ENCODE measurements at regions not wholly inside any gene's neighbourhood (a gene's known extent, or its start where the extent isn't known, plus 50 kb on each side); places are given as distances from the start of the nearest gene placed in this dataset.

- no peak overlapping the region for H3K4me3 ChIP-seq
- no peak for DNase-seq
- no peaks in the 10 kb centered on the region for H3K9me3 ChIP-seq
- TF ChIP-seq EP300 (IDR thresholded peaks at IDR 0.05) (no peak), POLR2AphosphoS5 (IDR thresholded peaks at IDR 0.05) (no peak), POLR2A (IDR thresholded peaks at IDR 0.05) (no peak)
- TF ChIP-seq, protein P1, sequence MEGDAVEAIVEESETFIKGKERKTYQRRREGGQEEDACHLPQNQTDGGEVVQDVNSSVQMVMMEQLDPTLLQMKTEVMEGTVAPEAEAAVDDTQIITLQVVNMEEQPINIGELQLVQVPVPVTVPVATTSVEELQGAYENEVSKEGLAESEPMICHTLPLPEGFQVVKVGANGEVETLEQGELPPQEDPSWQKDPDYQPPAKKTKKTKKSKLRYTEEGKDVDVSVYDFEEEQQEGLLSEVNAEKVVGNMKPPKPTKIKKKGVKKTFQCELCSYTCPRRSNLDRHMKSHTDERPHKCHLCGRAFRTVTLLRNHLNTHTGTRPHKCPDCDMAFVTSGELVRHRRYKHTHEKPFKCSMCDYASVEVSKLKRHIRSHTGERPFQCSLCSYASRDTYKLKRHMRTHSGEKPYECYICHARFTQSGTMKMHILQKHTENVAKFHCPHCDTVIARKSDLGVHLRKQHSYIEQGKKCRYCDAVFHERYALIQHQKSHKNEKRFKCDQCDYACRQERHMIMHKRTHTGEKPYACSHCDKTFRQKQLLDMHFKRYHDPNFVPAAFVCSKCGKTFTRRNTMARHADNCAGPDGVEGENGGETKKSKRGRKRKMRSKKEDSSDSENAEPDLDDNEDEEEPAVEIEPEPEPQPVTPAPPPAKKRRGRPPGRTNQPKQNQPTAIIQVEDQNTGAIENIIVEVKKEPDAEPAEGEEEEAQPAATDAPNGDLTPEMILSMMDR (IDR thresholded peaks at IDR 0.05), result no peak
- WGBS, 5 donors, result 53 to 74% (median 70%) methylated on average over 1 of the region's 1 CpG
- no peaks in the 10 kb centered on the region for H3K36me3 ChIP-seq
- no peak overlapping the region for H3K27ac ChIP-seq
- no peaks in the 10 kb centered on the region for H3K4me1 ChIP-seq
- intact Hi-C loops (cut with DNase I; ENCODE audit: low total_unique reads), result no loop called here
- no peaks in the 10 kb centered on the region for H3K27me3 ChIP-seq
Measured at GRCh38 chr6:71238351-71238750, 50.3 kb upstream of the OGFRL1 start.

Small RNAs in the stretch of these regions (small RNA-seq; reads per million reads assigned to genes)
- gene RF00012 (0 reads per million in 4 donors), gene RNU6-411P (0 reads per million in 4 donors)
